ENCODE measurements at regions not wholly inside any gene's neighbourhood (a gene's known extent, or its start where the extent isn't known, plus 50 kb on each side); places are given as distances from the start of the nearest gene placed in this dataset.

DNA sequence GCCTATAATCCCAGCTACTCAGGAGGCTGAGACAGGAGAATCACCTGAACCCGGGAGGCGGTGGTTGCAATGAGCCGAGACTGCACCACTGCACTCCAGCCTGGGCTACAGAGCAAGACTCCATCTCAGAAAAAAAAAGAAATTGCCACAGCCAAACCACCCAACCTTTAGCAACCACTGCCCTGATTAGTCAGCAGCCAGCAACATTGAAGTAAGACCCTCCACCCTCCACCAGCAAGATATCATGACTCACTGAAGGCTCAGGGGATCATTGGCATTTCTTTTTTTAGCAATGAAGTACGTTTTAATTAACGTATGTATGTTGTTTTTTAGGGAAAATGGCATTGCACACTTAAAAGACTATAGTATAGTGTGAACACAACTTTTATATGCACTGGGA is 349.1 kb upstream of the ACVR2A start:
- DNase-seq: no peak

DNA sequence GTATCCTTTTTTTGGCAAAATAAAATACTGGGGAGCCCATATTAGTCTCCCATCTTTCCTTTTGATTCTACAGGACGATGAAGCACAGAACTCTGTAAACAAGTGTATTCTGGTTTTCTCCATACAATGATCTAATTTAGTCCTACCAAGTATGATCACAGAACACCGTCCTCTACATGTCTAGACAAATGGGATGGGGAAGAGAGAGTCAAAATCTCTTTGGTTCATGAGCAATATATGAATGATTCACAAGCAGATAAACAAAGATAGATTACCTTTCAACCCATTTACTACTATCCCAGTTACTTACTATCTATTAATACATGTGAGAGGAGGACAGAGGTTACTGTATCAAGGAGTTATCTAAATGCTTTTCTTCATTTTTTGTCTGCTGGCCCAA is 352.4 kb upstream of the ACVR2A start:
- no peak for DNase-seq

DNA sequence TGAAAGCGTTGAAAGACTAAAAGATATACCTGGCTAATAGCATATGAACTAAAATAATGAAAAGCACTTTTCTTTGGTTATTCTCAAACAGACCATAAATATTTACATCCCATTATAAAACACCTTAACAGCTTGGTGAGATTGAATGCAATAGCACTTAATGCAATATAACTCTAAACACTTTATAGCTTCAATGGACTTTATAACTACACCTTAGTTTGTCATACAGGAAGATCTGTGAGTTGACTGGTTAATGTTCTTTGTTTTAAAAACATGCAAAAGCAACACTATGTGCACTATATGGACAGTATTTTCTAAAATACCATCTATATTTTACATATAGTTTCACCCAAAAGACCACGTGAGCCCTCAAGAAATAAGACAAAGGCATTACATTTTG is 353.3 kb upstream of the ACVR2A start:
- DNase-seq: no peak

DNA sequence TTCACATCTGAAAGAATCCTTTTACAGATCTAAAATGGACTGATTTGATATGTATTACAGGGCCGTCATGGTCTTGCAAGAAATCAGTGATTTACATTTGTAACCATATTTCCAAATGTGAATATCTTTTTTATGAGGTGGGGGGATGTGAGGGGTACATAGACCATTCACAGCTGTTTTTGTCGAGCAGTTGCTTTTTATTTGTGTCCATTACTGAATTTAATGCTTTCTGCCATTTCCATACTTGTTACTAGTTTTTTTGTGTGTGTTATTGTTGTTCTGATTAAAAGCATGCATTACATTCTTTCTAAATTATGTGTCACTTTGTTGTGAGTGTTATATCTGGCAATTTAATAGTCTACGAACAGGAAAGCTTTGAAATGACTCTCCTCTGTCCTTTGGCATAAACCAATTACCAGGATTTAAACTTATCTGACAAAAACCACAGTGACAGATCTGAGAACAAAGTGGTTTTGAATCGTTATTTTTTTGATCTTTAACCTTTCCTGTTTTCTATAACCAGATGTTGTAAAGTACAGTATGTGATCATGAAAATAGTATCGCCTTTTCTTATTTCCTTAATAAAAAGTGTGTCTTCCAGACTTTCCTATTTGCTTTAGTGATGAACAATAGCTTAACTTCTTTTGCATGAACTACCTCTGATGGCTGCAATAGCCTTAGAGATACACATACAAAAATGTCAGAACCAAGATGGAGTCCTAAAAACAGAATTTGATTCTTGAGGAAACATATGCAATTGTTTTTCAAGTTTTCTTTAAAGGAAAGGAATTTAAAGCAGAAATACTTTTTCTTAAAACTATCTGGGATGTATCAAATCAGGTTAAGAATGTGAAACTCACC is 354.2 kb upstream of the ACVR2A start:
- DNase-seq: no peak

DNA sequence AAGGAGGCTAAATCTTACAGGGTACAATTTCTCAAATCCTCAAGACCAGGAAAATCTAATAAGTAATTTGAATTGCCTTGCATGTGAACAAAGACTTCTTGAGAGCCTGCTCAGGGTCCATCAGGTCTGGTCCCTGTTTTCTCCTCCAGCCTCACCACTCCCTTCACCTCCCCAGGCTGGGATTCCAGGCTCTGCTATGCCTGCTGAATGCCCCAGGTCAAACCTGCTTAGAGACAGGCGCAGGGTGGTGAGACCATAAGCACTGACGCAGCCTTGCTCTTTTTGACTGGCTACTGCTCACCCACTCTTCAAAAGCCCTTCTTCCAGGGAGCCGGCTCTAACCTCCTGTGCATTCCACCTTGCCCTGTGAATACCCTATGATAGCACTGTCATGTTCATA is 356.4 kb upstream of the ACVR2A start:
- DNase-seq: no peak

DNA sequence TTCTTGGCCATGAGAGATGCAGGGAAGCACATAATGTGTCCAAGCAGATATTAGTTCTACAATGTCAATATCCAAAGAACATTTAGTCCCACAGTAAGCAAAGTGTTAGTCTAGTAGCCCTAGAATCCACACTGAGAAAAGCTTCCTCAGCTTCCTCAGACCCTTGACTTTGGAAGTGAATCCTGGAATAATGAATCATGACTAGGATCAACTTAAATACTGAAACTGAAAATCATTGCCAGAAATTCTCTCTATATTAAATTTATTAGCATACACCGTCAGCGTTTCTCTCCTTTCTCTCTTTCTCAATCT is 356.9 kb upstream of the ACVR2A start:
- no peak for DNase-seq

DNA sequence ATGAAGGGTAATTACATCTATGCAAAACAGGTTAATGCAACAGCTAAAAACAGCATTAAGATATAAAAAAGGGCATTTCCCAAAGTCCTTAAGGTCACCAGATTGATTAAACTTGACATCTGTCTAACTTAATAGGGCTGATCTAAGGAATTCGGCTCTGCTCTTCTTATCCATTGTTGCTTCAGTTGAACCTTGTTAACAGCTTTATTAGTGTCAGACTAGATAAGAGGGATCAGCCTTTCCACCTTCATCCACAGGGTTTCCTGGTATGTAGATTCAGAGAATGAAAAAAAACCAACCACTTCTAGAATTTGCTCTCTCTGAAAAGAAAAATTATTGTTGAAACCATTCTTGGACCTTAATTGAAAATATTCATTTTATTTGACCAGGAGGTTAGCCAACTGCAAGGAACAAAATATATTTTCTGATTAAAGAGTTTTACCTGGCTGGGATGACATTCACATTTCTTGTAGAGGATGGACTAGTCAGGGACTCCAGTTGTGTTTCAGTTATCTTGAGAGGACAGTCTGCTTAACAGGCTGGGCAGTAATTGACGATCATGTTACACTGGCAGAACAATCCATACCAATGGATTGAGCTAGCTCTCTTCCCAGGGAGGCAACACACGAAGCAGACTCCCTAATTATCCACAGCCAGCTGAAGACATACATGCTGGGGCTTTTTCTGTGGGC is 357.4 kb upstream of the ACVR2A start:
- DNase-seq: no peak

DNA sequence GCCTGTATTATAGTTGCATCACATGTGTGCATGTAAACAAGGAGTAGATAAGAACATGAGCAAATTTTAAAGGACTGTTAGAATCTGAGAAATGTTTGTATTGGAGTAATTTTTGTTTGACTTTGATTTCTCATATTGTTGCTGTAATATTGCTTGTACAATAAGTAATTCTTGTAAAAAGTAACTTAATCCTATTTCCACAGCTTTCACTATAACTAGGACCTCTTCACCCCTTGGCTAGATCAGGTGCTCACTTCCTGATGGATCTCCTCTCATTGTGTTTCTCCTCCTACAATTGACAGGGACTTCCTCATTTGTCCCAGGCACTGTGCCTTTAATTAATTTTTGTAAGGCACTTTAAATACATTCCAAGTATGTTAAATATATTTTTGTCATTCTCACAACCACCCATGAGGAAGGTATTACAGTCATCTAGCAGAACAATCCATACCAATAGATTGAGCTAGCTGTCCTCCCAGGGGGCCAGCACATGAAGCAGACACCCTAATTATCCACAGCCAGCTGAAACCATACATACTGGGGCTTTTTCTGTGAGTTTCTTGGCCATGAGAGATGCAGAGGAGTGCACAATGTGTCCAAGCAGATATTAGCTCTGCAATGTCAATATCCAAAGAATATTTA is 359.5 kb upstream of the ACVR2A start:
- no peak for DNase-seq

DNA sequence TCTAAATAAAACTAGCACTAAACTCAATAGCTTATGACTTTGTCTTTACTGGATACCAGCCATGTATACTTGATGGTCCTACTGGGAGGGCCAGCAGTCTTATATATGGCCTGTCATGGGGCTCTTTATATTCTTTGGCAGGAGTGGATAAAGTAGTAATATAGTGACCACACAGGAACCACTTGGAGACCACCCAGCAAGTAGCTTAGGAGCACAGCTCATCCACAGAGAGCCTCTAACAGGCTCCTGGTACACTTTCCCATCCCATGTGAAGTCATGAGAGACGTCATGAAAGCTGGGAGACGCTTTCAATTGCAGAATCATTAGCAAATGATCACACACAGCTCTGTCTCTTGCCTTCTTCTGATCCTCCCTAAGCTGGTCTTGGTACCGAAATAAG is 360.9 kb upstream of the ACVR2A start:
- no peak for DNase-seq

DNA sequence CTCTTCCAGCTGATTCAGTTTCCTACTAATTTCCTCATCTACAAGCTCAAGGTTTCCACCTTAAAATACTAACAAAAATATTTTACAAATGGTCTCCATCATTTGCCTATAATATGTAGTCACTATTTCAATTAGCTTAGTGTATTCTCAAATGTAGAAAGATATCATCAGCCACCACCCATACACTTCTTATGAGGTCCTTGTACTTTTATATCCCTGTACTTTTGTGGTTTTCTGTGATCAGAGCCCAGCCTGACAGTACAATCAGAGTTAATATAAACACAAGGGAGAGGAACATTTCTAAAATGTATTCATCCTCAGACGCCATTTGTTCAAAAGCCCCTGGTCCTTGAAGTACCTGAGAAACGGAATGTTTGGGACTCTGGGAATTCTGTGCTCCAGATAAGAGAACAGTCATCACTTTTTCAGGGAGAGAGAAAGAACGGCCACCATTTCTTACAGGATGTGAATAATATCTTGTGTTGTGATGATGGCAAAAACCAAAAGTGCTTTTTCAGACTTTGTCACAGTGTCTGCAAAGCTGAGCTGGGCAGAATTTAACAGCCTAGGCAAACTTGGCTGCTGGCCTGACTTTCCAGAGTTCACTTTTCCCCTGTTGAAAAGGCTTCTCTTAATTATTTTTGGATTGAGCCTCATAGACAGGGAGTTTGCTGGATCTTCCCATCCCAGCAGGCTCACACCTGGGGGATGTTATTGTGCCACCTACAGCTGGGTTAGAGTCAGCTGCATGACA is 361.7 kb upstream of the ACVR2A start:
- DNase-seq: no peak

DNA sequence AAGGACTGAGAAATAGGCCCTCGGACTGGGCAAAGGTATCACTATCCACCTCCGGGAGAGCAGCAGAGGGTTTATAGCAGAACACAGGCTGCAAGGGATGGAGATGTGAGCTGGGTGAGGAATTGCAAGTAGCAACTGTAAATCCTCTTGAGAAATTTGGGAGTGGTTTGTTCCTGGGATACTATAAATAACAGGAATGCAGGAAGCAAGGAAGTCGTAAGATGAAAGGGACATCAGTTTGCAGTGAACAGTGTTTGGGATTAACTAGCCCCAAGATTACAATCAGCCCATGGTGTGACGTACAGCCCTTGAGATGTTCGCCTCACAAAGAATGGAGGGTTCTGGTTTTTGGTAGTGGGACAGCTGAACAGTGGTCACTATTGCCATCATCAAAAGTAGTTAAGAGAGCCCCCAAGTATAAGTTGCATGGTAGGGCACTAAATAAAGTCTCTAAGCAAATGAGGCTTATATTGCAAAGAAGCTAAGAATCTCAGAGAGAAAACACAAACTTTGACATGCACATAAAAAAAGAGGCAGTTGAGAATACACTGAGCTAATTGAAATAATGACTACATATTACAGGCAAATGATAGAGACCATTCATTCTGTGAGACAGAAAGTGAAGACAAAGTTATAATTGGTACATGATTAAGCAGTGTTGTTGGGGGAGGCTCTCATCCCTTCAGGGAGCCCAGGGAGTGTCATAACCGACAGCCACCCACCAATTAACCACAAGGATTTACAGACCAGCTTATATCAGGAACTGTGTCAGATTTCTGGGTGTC is 362.5 kb upstream of the ACVR2A start:
- no peak for DNase-seq

DNA sequence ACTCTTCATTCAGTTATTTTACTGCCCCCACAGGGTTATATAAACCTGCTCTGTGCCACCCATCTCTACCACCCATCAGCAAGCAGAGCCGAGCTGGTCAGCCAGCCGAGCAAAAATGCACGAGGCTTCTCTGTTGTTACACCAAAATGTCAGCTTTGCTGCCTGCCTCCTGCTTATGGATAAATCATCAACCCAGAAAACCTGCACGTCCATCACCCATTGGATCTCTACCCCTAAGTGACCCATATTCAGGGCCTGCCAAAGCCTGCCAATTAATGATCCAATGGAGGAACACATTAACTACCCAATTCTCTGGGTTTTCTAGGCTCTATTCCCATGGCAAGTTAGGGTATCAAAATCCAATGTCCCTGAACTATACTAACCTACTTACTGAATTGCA is 365.5 kb upstream of the ACVR2A start:
- no peak for DNase-seq

DNA sequence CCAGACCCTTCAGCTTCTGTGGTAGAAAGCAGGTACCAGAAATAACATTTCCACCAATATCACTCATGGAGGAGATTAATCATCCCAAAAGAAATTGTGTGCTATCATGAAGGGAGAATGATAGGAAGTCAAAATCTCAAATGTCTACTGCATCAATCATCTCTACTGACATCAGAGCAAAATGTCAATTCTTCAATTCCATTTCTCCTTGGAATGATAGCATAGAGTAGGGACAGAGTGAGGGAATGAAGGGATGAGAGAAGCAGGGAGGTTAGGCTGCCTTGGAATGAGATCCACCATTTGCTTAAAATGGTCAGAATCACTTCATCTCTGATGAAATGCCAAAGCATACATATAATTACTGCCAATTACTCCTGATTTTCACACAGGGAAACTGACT is 371.8 kb upstream of the ACVR2A start:
- no peak for DNase-seq

DNA sequence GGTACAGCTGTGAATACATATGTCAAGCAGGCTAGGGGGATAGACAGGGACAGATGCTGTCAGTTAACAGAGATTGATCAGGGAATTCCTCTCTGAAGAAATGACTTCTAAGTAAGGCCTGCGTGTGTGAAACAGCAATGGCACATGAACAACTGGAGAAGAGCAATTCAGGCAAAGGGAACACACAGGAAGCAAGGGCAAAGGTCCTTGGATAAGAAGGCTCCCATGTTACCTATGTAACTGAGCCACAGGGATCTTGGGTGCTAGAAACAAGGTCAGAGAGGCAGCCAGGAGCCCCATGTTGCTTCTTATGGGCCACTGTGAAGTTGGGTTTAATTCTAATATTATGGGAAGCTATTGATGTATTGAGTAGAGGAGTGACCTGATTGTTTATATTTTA is 373.7 kb upstream of the ACVR2A start:
- no peak for DNase-seq

DNA sequence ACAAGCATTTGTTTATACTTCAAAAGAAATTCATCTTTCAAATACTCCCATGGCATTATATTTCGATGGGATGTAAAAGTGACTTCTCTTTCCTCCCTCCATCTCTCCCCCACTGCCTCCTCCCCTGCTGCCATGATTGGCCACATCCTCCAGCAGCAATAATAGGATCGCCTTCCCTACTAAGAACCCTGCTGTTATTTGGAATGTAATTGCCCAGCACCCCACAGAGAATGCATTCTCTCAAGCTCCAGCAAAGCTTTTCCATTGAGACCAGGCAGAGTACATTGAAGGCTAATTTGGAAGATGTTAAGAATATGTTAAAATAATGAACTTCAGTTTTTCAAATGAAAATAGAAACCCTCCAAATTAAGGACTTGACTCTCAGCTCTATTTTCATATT is 375.4 kb upstream of the ACVR2A start:
- DNase-seq: no peak

DNA sequence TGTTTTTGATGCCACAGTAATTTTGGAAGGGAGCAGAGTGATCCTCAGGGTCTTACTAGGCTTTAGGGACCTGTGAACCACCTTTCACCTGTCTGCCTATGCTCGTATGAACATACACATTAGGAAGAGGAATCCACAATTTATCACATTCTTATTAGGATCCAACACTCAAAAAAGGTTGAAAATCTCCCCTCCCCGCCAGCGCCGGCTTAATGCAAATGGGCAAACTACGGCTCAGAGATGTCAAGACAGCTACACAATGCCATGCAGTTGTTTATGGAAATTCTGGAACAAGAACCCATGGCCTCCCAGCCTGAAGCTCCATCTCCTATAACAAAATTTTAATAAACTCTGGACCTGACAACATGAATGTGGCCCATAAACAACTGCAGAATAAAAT is 375.9 kb upstream of the ACVR2A start:
- DNase-seq: no peak

DNA sequence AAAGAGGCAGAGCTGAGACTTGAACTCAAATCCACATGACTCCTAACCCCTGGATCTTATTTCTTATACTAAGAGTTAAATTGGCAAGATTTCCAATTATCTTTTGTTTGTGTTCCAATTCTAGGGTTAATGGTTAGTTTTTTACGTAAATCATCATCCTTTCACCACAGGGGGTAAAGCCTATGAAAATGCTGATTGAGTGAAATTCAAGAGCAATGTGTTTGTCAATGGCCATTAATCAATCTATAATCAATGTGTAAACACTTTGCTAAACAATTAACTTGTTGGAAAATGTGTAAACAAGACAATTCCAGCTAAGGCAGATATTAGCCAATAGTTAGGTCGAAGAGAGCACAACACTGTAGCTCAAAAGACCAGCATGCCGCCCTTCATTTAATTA is 376.5 kb upstream of the ACVR2A start:
- DNase-seq: no peak

DNA sequence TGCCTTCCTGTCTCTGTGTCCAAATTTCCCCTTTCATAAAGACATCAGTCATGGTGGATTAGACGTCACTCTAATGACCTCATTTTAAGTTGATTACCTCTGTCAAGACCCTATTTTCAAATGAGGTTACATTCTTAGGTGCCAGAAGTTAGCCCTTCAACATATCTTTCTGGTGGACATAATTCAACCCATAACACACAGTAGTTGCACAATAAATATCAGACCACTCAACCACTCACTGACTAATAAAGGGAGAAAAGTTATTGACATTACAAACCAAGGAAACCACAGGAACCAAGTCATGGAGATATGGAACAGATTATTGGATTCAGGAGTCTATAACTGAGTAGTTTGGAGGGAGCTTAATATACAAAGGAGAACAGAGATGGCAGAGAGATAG is 377.4 kb upstream of the ACVR2A start:
- DNase-seq: no peak

DNA sequence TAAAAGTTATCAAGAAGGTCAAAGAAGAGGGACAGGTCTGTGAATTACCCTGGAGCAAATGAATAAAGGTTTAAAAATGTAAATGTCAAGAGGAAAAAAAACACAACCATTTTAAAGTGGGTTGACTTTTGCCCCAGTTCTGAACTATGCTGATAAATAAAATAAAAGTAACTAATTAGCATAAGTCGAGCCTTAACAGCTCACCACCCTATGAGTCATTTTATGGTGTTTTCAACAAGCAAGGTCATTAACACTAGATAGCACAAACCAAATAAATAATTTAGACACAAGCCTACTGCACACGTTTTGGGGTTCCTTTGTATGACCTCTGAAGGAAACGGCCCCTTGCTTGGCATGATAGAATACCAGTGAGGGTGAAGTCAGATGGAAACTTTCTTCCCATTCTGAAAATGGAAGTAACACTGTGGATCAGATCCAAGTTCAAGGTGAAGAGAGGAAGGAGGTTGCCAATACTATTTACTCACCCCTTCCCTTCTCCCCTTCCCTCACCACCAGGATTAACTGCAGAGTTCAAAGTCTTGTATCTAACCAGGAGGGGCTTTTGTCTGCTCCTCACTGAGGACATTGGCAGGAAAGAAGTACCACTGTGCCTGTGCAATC is 380.0 kb upstream of the ACVR2A start:
- DNase-seq: no peak

DNA sequence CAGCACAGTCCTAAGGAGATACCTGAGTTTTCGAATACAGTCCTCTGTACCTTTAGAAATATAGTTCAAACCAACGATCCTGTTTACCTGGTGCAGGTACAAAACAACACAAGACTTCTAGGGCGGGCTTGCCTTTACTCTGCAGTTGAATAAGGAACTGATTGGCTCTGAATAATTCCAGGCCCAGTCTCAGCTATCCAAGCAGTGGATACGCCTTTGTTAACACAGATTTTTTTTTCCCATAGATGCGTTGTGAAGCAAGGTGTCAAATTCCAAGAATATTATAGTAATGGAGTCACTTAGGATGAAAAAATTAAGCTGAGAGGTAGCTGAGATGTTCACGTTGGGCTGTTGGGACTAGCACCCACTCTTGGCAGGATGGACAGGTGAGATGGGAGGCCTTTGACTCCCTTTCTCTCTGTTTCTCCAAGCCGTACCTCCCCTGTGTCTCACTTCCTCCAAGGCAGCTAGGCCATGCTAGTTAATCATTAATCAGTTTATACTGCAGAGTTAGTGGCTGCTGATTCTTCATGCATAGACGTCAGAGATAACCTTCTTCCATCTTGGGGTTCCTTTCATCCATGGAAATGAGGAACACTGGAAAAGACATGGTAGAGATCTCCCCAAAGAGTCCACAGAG is 380.8 kb upstream of the ACVR2A start:
- no peak for DNase-seq

DNA sequence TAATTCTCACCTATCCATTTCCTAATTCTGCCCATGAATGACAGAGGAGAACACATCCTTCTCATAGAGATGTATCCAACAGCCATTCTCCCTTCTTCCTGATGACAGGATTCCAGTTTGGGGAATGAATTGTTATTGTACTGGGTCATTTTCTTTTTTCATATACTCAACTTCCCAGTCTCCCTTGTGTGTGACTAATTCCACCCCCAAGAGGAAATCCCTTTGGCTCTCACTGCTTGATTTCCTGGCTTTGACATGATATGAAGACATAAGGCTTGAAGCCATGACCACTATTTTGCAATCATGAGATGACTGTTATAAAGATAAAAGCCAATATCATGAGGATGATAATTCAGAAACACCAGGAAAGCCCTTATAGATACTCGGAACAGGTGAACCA is 384.7 kb upstream of the ACVR2A start:
- DNase-seq: peak; percentile 64

DNA sequence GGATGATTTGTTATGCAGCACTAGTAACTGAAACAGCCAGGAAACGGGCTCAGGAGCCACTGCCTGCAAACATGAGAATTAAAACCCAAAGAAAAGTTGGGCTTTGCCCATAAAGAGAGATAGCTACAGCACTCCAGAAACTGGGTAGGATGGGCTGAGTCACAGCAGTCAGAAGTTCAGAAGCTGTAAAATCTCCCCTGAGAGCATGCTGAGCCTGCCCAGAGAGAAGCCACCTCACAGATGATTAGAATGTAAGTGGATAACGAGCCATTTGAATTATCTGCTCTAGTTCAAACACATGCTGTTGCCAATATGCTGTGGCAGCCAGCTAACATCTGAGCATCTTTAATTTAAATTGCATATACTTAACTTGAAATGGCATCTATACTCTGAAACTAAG is 388.1 kb upstream of the ACVR2A start:
- no peak for DNase-seq
